HG02763 (cell line): ENCODE measurements at regions not wholly inside any gene's neighbourhood (a gene's known extent, or its start where the extent isn't known, plus 50 kb on each side); places are given as distances from the start of the nearest gene placed in this dataset.

ENCODE experiments used
- ATAC-seq: cut with Tn5 transposase; IDR thresholded peaks from one replicate; pipeline ENCODE4 v1.9.1; 2021; ENCODE audit warnings: mild to moderate bottlenecking, moderate library complexity; ENCODE audit not compliant: unreplicated experiment

- no peak for ATAC-seq
These were observed 193.9 kb downstream of the FIGN start for GRCh38 chr2:163541943-163542342.

GRCh38 chr2:163541495-163541894 is 194.3 kb downstream of the FIGN start:
- no peak for ATAC-seq

- no peak for ATAC-seq
These were observed 207.1 kb downstream of the FIGN start for GRCh38 chr2:163528640-163529217.

GRCh38 chr2:163527381-163527780 is 208.4 kb downstream of the FIGN start:
- ATAC-seq, result no peak

GRCh38 chr2:163518762-163519161 is 217.0 kb downstream of the FIGN start:
- ATAC-seq, result no peak

- ATAC-seq, result no peak
These were observed 220.0 kb downstream of the FIGN start for GRCh38 chr2:163515836-163516235.

- no peak for ATAC-seq
These were observed 230.5 kb downstream of the FIGN start for GRCh38 chr2:163505281-163505680.

GRCh38 chr2:163493359-163494298 is 242.2 kb downstream of the FIGN start:
- ATAC-seq, result no peak

GRCh38 chr2:163491850-163492249 is 244.0 kb downstream of the FIGN start:
- ATAC-seq, result no peak

- no peak for ATAC-seq
These were observed 245.5 kb downstream of the FIGN start for GRCh38 chr2:163490281-163490680.

GRCh38 chr2:163481515-163481914 is 254.3 kb downstream of the FIGN start:
- no peak for ATAC-seq

GRCh38 chr2:163479599-163479998 is 256.2 kb downstream of the FIGN start:
- no peak for ATAC-seq

GRCh38 chr2:163475815-163476214 is 260.0 kb downstream of the FIGN start:
- no peak for ATAC-seq

GRCh38 chr2:163474889-163475288 is 260.9 kb downstream of the FIGN start:
- no peak for ATAC-seq

- no peak for ATAC-seq
These were observed 261.5 kb downstream of the FIGN start for GRCh38 chr2:163474319-163474744.

GRCh38 chr2:163471947-163472346 is 263.9 kb downstream of the FIGN start:
- no peak for ATAC-seq

- ATAC-seq, result no peak
These were observed 266.2 kb downstream of the FIGN start for GRCh38 chr2:163469561-163469962.

- no peak for ATAC-seq
These were observed 268.6 kb downstream of the FIGN start for GRCh38 chr2:163467251-163467630.

GRCh38 chr2:163466331-163467250 is 269.2 kb downstream of the FIGN start:
- no peak for ATAC-seq

- ATAC-seq, result no peak
These were observed 270.4 kb downstream of the FIGN start for GRCh38 chr2:163465440-163465839.

- ATAC-seq, result no peak
These were observed 272.4 kb downstream of the FIGN start for GRCh38 chr2:163463411-163463810.
